ENCODE measurements at regions not wholly inside any gene's neighbourhood (a gene's known extent, or its start where the extent isn't known, plus 50 kb on each side); places are given as distances from the start of the nearest gene placed in this dataset.

GRCh38 chr12:47356129-47356700, 276.5 kb upstream of the AMIGO2 start:
- POLR2A ChIA-PET = no interaction called here
- no peak overlapping the region for H3K4me3 ChIP-seq (ENCODE audit: low read depth, low read length)
- TF ChIP-seq, protein P1, sequence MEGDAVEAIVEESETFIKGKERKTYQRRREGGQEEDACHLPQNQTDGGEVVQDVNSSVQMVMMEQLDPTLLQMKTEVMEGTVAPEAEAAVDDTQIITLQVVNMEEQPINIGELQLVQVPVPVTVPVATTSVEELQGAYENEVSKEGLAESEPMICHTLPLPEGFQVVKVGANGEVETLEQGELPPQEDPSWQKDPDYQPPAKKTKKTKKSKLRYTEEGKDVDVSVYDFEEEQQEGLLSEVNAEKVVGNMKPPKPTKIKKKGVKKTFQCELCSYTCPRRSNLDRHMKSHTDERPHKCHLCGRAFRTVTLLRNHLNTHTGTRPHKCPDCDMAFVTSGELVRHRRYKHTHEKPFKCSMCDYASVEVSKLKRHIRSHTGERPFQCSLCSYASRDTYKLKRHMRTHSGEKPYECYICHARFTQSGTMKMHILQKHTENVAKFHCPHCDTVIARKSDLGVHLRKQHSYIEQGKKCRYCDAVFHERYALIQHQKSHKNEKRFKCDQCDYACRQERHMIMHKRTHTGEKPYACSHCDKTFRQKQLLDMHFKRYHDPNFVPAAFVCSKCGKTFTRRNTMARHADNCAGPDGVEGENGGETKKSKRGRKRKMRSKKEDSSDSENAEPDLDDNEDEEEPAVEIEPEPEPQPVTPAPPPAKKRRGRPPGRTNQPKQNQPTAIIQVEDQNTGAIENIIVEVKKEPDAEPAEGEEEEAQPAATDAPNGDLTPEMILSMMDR (IDR thresholded peaks at IDR 0.05; ENCODE audit: insufficient read depth, low read length, missing control alignments) = no peak
- no peak for DNase-seq (ENCODE audit: low read depth, low spot score)
- CTCF ChIA-PET = interaction anchor here (0.6 kb wide), 1 partner anchor 10 kb away, joined by 3 read pairs; no protein-coding TSS in a partner anchor

- no peak for DNase-seq (ENCODE audit: low read depth, low spot score)
- CTCF ChIA-PET = interaction anchor here (1.0 kb wide), 1 partner anchor 11 kb away, joined by 3 read pairs; no protein-coding TSS in a partner anchor
- POLR2A ChIA-PET = no interaction called here
- TF ChIP-seq, protein P1 (IDR thresholded peaks at IDR 0.05; ENCODE audit: insufficient read depth, low read length, missing control alignments) = no peak
- H3K4me3 ChIP-seq (ENCODE audit: low read depth, low read length) = no peak overlapping the region
Measured at GRCh38 chr12:47353508-47353907, 273.7 kb upstream of the AMIGO2 start.

GRCh38 chr12:47352067-47352466, 272.3 kb upstream of the AMIGO2 start:
- POLR2A ChIA-PET = no interaction called here
- CTCF ChIA-PET = no interaction called here
- TF ChIP-seq, protein P1 (IDR thresholded peaks at IDR 0.05; ENCODE audit: insufficient read depth, low read length, missing control alignments) = no peak
- no peak overlapping the region for H3K4me3 ChIP-seq (ENCODE audit: low read depth, low read length)
- no peak for DNase-seq (ENCODE audit: low read depth, low spot score)

GRCh38 chr12:47351526-47351925, 271.8 kb upstream of the AMIGO2 start:
- CTCF ChIA-PET = no interaction called here
- POLR2A ChIA-PET = no interaction called here
- no peak for DNase-seq (ENCODE audit: low read depth, low spot score)
- H3K4me3 ChIP-seq (ENCODE audit: low read depth, low read length) = no peak overlapping the region
- TF ChIP-seq, protein P1 (IDR thresholded peaks at IDR 0.05; ENCODE audit: insufficient read depth, low read length, missing control alignments) = no peak

DNA sequence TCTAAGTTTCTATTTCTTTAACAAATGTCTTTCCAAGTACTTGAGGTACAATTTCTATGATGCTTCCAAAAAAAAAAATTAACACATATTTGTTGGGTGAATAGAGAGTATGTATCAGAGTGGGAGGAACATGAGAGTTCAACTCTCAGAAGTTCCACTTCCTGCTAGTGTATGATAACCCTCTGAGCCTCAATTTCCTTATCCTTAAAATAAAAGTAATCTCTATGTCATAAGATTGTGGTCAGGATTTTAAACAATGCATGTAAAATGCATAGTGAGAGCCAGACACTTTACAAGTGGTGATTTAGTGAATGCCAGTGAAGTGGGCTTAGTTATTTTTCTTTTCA, 270.3 kb upstream of the AMIGO2 start:
- H3K4me3 ChIP-seq (ENCODE audit: low read depth, low read length) = no peak overlapping the region
- DNase-seq (ENCODE audit: low read depth, low spot score) = no peak
- TF ChIP-seq, protein P1 (IDR thresholded peaks at IDR 0.05; ENCODE audit: insufficient read depth, low read length, missing control alignments) = no peak
- POLR2A ChIA-PET = no interaction called here
- CTCF ChIA-PET = interaction anchor here (1.3 kb wide), 1 partner anchor 19 kb away, joined by 4 read pairs; no protein-coding TSS in a partner anchor

DNA sequence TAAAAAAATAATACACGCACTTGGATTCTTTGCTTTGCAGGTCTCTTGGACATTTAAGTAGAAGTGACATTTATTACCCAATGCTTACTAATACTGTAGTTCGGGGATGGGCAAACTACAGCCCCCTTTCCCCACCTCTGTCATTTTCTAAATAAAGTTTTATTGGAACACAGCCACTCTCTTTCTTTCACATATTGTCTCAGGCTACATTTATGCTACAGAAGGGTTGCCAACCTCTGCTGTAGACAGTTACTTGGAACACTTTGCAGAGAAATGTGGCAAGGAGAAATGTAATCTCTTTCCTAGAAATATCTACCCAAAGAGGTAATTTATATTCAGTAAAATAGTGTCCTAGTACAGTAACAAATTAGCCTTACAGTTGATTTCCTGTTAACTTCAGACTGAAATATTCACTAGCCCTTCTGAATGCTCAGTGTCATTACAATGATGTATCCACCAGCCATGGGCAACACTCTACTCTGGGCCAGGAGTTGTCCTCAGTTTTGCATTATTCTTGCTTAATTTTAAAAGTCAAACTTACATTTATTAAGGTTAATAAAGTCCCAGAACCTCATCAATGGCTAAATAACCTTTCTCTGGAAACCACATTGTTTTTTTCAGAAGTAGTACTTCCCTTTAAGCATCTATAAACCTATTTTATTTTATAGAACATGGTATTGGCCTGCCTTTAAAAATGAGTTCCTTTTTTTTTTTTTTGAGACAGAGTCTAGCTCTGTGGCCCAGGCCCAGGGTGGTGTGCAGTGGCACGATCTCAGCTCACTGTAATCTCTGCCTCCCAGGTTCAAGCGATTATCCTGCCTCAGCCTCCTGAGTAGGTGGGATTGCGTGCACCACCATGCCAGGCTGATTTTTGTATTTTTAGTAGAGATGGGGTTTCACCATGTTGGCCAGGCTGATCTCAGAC, 269.6 kb upstream of the AMIGO2 start:
- TF ChIP-seq, protein P1 (IDR thresholded peaks at IDR 0.05; ENCODE audit: insufficient read depth, low read length, missing control alignments) = no peak
- no peak for DNase-seq (ENCODE audit: low read depth, low spot score)
- ChIA-PET POLR2A (no interaction called here), CTCF (interaction anchor here (1.3 kb wide), 1 partner anchor 20 kb away, joined by 4 read pairs; no protein-coding TSS in a partner anchor)
- no peak overlapping the region for H3K4me3 ChIP-seq (ENCODE audit: low read depth, low read length)
